ENCODE measurements at regions not wholly inside any gene's neighbourhood (a gene's known extent, or its start where the extent isn't known, plus 50 kb on each side); places are given as distances from the start of the nearest gene placed in this dataset.

GRCh38 chr17:15108992-15109391 is 156.1 kb downstream of the PMP22 start:
- DNase-seq: no peak

- no peak for DNase-seq
Observed at GRCh38 chr17:15106540-15106939, 158.6 kb downstream of the PMP22 start.

GRCh38 chr17:15103785-15104184 is 161.3 kb downstream of the PMP22 start:
- no peak for DNase-seq

DNA sequence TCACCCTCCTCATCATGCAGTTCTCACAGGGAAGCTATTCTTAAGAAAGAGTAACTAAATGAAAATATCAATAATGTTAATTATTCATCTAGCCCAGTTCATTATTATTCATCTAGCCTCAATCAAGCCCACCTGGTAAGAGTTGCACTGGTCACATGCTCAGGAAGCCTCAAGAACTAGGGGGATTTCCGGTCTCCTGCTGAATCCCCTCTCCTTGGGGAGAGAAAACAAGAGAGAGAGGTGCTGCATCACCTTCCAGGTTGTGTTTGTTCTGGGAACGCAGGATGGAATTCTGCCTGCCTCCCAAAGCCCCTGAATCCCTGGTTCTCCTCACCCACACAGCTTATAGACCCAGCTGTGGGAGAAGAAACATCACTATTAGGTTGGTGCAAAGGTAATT is 164.0 kb downstream of the PMP22 start:
- no peak for DNase-seq

DNA sequence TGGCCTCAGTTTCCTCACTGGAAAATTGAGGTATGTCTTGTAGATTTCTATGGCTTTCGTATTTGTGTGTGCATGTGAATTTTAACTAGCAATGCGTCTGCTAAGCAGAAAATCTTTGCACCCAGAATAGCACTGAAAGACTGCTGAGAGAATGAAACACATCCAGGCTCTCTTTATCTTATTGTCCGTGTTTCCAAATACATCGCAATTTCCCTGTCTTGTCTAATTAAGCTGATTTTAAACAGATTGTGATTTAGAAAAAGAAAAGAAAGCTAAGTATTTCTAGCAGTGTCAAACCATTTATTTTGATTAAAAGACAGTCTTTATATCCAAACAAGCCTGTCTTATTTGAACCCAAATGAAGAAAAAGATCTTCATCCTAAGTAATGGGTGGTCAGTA is 168.6 kb downstream of the PMP22 start:
- DNase-seq: no peak

DNA sequence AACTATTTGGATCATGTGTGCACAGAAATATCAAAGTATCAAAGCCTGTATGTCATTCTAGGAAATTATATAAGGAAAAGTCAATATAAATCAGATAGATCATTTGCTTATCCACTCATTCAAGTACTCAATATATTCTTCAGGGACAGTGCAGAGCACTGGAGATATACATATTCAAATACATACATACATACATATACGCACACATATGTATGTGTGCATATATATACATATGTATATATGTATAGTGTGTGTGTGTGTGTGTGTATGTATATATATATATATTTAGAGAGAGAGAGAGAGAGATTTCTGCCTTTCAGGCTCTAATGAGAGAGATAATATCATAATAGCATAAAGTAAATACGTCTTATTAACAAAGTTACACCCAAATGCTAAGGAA is 169.2 kb downstream of the PMP22 start:
- no peak for DNase-seq

GRCh38 chr17:15092762-15093161 is 172.4 kb downstream of the PMP22 start:
- no peak for DNase-seq

DNA sequence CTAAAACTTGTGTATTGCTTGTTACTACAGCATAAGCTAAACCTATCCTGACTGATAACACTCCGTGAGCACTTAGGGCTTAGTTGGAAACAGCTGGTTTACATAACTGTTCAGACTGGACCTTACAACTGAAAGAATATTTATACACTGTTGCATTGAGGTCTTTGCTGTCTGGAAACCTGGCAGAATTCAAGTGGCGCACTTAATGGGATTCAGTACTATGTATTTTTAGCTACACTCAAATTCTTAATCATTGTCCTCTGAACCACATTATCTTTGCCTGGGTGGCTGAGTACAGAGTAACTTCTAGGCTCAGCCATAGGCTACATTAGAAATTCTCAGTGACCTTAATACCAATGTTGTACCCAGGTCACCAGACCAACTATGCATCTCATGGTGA is 172.9 kb downstream of the PMP22 start:
- DNase-seq: no peak

DNA sequence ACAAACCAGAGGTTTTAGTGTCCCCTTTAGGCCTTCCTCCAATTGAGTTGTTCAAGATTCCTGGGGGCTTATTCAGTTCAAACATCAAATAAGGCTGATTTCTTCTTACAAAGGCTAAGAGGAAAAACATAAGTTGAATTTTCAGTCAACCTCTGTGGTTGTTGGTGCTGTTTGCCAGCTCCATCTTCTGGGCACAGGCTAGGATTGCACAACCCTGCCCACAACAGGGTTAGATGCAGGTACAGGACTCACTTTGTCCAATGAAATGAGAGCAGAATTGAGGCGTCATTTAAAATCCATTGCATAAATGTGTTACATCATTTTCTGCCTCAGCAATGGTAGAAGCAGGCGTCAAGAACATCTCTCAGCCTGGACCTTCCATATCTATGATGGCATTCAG is 173.3 kb downstream of the PMP22 start:
- no peak for DNase-seq

DNA sequence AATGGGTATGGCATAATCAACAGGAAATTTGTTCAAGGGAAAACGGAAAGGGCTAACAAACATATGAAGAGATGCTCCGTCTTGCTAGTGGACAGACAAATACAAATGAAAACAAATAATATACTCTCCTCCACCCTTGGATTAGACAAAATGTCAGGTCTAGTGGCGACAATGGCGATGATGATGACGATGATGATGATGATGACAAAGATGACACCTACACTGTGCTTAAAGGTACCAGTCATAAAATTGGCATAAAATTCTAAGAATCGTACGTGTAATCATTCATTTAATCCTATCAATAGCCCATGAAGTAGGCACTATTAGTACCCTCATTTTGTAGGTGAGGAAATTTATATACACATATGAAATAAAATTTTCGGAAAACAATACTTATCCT is 174.6 kb downstream of the PMP22 start:
- no peak for DNase-seq

GRCh38 chr17:15087946-15088345 is 177.2 kb downstream of the PMP22 start:
- no peak for DNase-seq

- no peak for DNase-seq
Observed at GRCh38 chr17:15086776-15087295, 178.3 kb downstream of the PMP22 start.

GRCh38 chr17:15085890-15086677 is 179.0 kb downstream of the PMP22 start:
- DNase-seq: no peak

- no peak for DNase-seq
Observed at GRCh38 chr17:15083225-15083624, 181.9 kb downstream of the PMP22 start.

GRCh38 chr17:15081008-15081407 is 184.1 kb downstream of the PMP22 start:
- DNase-seq: no peak

DNA sequence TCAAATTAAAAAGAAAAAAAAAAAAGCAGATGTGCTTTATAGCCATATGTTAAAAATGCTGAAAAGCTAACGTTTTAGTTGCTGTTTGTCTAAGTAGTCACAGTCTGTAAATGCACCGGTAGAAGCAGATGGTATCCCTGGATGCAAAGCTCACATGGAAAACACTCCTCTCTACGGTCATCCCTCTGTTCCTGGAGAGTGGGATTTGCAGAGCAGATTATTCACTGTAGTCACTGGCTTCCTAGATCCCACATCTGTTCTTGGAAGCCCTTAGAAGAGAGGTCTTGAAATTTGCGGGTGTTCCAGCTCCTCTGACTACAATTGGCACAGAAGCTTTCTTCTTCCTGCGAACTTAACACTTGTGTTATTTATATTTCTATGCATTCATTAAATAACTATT is 186.6 kb downstream of the PMP22 start:
- DNase-seq: no peak

DNA sequence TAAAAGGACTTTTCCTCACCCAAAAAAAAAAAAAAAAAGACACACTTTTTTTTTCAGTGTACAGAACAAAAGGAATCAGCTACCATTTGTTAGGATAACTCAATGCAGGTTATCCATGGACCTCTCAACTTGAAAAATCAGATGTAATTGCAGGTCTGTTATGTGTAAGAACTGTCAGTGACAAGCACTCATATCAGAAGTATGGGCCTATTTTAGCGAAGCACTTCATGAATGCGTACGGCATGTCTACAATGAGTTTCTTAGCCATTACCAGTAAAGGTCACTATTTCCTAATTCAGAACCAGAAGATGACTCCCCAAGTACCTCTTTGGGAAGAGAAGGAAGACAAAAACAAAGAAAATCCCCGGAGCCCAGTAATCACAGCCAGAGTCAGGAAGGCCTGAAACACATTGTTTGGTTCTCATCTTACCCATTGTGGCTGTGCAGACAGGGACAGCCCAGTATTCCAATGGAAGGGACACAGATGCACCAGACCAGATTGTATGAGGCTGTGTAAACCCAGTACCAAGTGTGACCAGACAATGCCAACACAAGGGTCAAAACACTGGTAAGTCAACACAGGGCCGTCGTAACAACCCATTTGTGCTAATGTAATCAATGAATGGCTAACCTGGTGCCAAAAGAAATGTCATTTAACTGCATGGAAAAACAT is 188.0 kb downstream of the PMP22 start:
- DNase-seq: no peak

DNA sequence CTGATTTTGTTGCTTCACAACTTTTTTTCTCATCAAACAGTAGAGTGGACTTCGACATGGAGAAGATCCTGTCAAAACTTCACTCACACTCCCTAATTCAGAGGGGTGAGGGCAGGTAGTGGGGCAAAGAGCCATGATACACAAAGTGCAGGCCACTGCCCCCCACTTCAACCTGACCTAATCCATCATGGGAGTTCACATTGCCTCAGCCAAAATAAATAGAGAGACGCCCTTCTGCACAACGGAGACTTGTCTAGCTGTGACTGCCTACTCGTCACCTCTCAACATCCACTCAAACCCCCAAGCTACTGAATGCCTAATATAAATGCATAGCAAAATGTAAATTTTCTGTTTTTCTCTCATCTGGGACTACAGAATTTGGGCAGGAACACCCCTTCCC is 213.2 kb downstream of the PMP22 start:
- no peak for DNase-seq

GRCh38 chr17:15049795-15050160 is 215.3 kb downstream of the PMP22 start:
- no peak for DNase-seq

DNA sequence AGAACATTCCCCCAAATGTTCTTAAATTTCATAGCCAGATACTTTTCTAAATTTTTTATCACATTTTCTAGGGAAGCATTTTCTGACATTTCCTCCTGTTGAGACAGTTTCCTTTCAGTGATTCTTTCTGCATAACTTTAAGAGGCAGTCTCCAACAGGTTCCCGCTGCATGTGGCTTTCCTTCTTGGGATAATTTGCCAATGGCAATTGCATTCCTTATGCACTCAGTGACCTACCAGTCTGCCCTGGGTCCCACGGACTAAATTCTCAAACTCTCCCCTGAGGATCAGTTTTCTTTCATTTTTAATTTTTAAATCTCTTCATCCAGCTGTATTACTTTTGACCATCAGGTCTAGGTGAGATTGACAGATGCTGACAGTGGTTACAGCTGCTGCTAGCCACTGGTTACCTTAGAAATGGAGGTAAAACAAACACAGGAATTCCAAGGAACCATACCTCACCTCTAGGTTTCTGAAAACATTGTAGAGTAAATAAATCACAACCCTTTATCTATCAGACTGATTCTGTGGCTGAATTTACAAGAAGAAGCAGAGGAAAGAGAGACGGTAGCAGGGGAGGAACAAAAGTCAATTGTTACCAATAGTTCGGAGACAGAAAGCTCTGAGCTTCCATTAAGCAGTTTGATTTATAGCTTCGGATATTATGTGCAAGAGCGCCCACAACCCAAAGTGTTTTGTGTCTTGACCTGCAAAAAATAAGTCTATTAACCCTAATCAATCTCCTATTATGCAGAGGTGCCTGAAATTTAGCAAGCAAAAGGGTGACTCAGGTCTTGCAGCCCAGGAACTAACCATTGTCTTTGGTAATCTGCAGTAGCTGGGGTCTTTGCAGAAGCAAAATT is 216.0 kb downstream of the PMP22 start:
- no peak for DNase-seq

- no peak for DNase-seq
Observed at GRCh38 chr17:15048381-15048780, 216.7 kb downstream of the PMP22 start.

GRCh38 chr17:15042311-15042710 is 222.8 kb downstream of the PMP22 start:
- DNase-seq: no peak

GRCh38 chr17:15039366-15039765 is 225.8 kb downstream of the PMP22 start:
- no peak for DNase-seq

- no peak for DNase-seq
Observed at GRCh38 chr17:15038656-15039055, 226.5 kb downstream of the PMP22 start.
